Natural killer cell treated with Interleukin-12 subunit alpha and Interleukin-12 subunit beta and Interleukin-15 and Interleukin-18, amount 100 ng/mL, for 72 hours (primary cell): ENCODE measurements at regions not wholly inside any gene's neighbourhood (a gene's known extent, or its start where the extent isn't known, plus 50 kb on each side); places are given as distances from the start of the nearest gene placed in this dataset.
"Not testable (repeated sequence)": the region's sequence is repeated elsewhere in the genome, so short reads cannot be mapped to it uniquely, and the experiment has no call there.

Source experiments
- ATAC-seq, 2 donors: fragments of 150-1000 bp; cut with Tn5 transposase in 1 of 2; sonication (Bioruptor Pico), chemical (Tn5 transposase) in 1 of 2; 2 replicates each; pipeline ENCODE4 v1.10.0; 2021
- DNase-seq: peaks from one replicate; pipeline ENCODE4 v3.0.0; 2022; ENCODE audit warnings: low spot score
- H3K27ac Mint-ChIP-seq, 2 donors: 1 replicate in 1 of 2; 2 replicates in 1 of 2; pipeline ENCODE4 v1.8.0; 2022; ENCODE audit warnings: mixed read lengths in 2 of 2, mild to moderate bottlenecking in 1 of 2, moderate library complexity in 1 of 2
- H3K27me3 Mint-ChIP-seq, 2 donors: 1 replicate in 1 of 2; 2 replicates in 1 of 2; pipeline ENCODE4 v1.8.0; 2022; ENCODE audit warnings: mixed read lengths in 2 of 2
- H3K36me3 Mint-ChIP-seq: one replicate; pipeline ENCODE4 v1.8.0; 2022; ENCODE audit warnings: mixed read lengths
- H3K4me1 Mint-ChIP-seq, 2 donors: 1 replicate in 1 of 2; 2 replicates in 1 of 2; pipeline ENCODE4 v1.8.0; 2022; ENCODE audit warnings: low read depth in 2 of 2, mixed read lengths in 2 of 2, mild to moderate bottlenecking in 1 of 2
- H3K4me3 Mint-ChIP-seq: one replicate; pipeline ENCODE4 v1.8.0; 2022; ENCODE audit warnings: mixed read lengths
- H3K9me3 Mint-ChIP-seq: 2 replicates; pipeline ENCODE4 v1.8.0; 2022; ENCODE audit warnings: mixed read lengths

GRCh38 chr6:115617031-115617430, 443.7 kb downstream of the FRK start:
- no peak overlapping the region for H3K4me3 Mint-ChIP-seq
- H3K4me1 Mint-ChIP-seq: no peaks in the 10 kb centered on the region
- peaks cover 11% of the 10 kb centered on the region for H3K9me3 Mint-ChIP-seq
- no peak for DNase-seq
- no peaks in the 10 kb centered on the region for H3K27me3 Mint-ChIP-seq
- no peaks in the 10 kb centered on the region for H3K36me3 Mint-ChIP-seq
- ATAC-seq: no peak
- no peak overlapping the region for H3K27ac Mint-ChIP-seq

GRCh38 chr6:115613488-115613887, 447.2 kb downstream of the FRK start:
- peaks cover 23% of the 10 kb centered on the region for H3K9me3 Mint-ChIP-seq
- H3K27me3 Mint-ChIP-seq: no peaks in the 10 kb centered on the region
- H3K36me3 Mint-ChIP-seq: no peaks in the 10 kb centered on the region
- ATAC-seq: no peak
- H3K4me1 Mint-ChIP-seq: no peaks in the 10 kb centered on the region
- no peak for DNase-seq
- H3K27ac Mint-ChIP-seq: no peak overlapping the region
- H3K4me3 Mint-ChIP-seq: no peak overlapping the region

GRCh38 chr6:115612796-115613479, 447.8 kb downstream of the FRK start:
- Mint-ChIP-seq H3K27me3 (no peaks in the 10 kb centered on the region), H3K9me3 (peaks cover 23% of the 10 kb centered on the region), H3K4me1 (no peaks in the 10 kb centered on the region), H3K4me3 (no peak overlapping the region), H3K27ac (no peak overlapping the region), H3K36me3 (no peaks in the 10 kb centered on the region)
- DNase-seq (no peak), ATAC-seq (no peak)

GRCh38 chr6:115612216-115612615, 448.5 kb downstream of the FRK start:
- DNase-seq: no peak
- H3K36me3 Mint-ChIP-seq: no peaks in the 10 kb centered on the region
- no peak overlapping the region for H3K27ac Mint-ChIP-seq
- no peaks in the 10 kb centered on the region for H3K4me1 Mint-ChIP-seq
- no peaks in the 10 kb centered on the region for H3K27me3 Mint-ChIP-seq
- H3K4me3 Mint-ChIP-seq: no peak overlapping the region
- ATAC-seq: no peak
- H3K9me3 Mint-ChIP-seq: peaks cover 20% of the 10 kb centered on the region

- Mint-ChIP-seq H3K4me3 (no peak overlapping the region), H3K4me1 (no peaks in the 10 kb centered on the region), H3K27me3 (no peaks in the 10 kb centered on the region), H3K9me3 (peaks cover 16% of the 10 kb centered on the region), H3K36me3 (no peaks in the 10 kb centered on the region), H3K27ac (no peak overlapping the region)
- no peak for DNase-seq
- no peak for ATAC-seq
These were observed 450.0 kb downstream of the FRK start for GRCh38 chr6:115610696-115611095.

GRCh38 chr6:115609111-115609510, 451.6 kb downstream of the FRK start:
- H3K27me3 Mint-ChIP-seq: no peaks in the 10 kb centered on the region
- no peak for ATAC-seq

GRCh38 chr6:115602466-115602865, 458.2 kb downstream of the FRK start:
- H3K36me3 Mint-ChIP-seq: no peaks in the 10 kb centered on the region
- no peak overlapping the region for H3K4me3 Mint-ChIP-seq
- H3K27me3 Mint-ChIP-seq: no peaks in the 10 kb centered on the region
- ATAC-seq (no peak), DNase-seq (no peak)
- no peak overlapping the region for H3K27ac Mint-ChIP-seq
- no peaks in the 10 kb centered on the region for H3K4me1 Mint-ChIP-seq
- H3K9me3 Mint-ChIP-seq: peaks cover 15% of the 10 kb centered on the region

More at GRCh38 chr6:115609111-115609510, 451.6 kb downstream of the FRK start:
- DNase-seq: no peak
- no peaks in the 10 kb centered on the region for H3K4me1 Mint-ChIP-seq
- H3K9me3 Mint-ChIP-seq: peaks cover 16% of the 10 kb centered on the region
- H3K4me3 Mint-ChIP-seq: no peak overlapping the region
- no peaks in the 10 kb centered on the region for H3K36me3 Mint-ChIP-seq
- no peak overlapping the region for H3K27ac Mint-ChIP-seq

GRCh38 chr6:115601509-115601908, 459.2 kb downstream of the FRK start:
- Mint-ChIP-seq H3K27me3 (no peaks in the 10 kb centered on the region), H3K9me3 (peaks cover 15% of the 10 kb centered on the region), H3K4me3 (no peak overlapping the region), H3K27ac (no peak overlapping the region), H3K36me3 (no peaks in the 10 kb centered on the region), H3K4me1 (no peaks in the 10 kb centered on the region)
- ATAC-seq: no peak
- no peak for DNase-seq

- H3K27ac Mint-ChIP-seq: no peak overlapping the region
- ATAC-seq (no peak), DNase-seq (no peak)
- no peak overlapping the region for H3K4me3 Mint-ChIP-seq
- H3K9me3 Mint-ChIP-seq: peaks cover 15% of the 10 kb centered on the region
- no peaks in the 10 kb centered on the region for H3K36me3 Mint-ChIP-seq
- no peaks in the 10 kb centered on the region for H3K4me1 Mint-ChIP-seq
- no peaks in the 10 kb centered on the region for H3K27me3 Mint-ChIP-seq
These were observed 459.6 kb downstream of the FRK start for GRCh38 chr6:115601064-115601463.

GRCh38 chr6:115594891-115595290, 465.8 kb downstream of the FRK start:
- peaks cover 18% of the 10 kb centered on the region for H3K9me3 Mint-ChIP-seq
- no peaks in the 10 kb centered on the region for H3K36me3 Mint-ChIP-seq
- H3K4me3 Mint-ChIP-seq: no peak overlapping the region
- ATAC-seq: no peak
- H3K27me3 Mint-ChIP-seq: no peaks in the 10 kb centered on the region
- no peaks in the 10 kb centered on the region for H3K4me1 Mint-ChIP-seq
- H3K27ac Mint-ChIP-seq: no peak overlapping the region
- no peak for DNase-seq

- Mint-ChIP-seq H3K4me3 (no peak overlapping the region), H3K27me3 (no peaks in the 10 kb centered on the region), H3K36me3 (no peaks in the 10 kb centered on the region), H3K9me3 (peaks cover 16% of the 10 kb centered on the region), H3K27ac (no peak overlapping the region), H3K4me1 (no peaks in the 10 kb centered on the region)
- ATAC-seq (no peak), DNase-seq (no peak)
These were observed 468.7 kb downstream of the FRK start for GRCh38 chr6:115592025-115592424.

- not testable (repeated sequence) for H3K36me3 Mint-ChIP-seq
These were observed 471.6 kb downstream of the FRK start for GRCh38 chr6:115589072-115589471.

GRCh38 chr6:115583290-115583689, 477.4 kb downstream of the FRK start:
- Mint-ChIP-seq H3K9me3 (peaks cover 20% of the 10 kb centered on the region), H3K27me3 (no peaks in the 10 kb centered on the region), H3K27ac (no peak overlapping the region), H3K4me1 (no peaks in the 10 kb centered on the region), H3K4me3 (no peak overlapping the region), H3K36me3 (no peaks in the 10 kb centered on the region)
- no peak for ATAC-seq
- DNase-seq: no peak

More at GRCh38 chr6:115589072-115589471, 471.6 kb downstream of the FRK start:
- H3K4me1 Mint-ChIP-seq, H3K27ac Mint-ChIP-seq, H3K4me3 Mint-ChIP-seq, DNase-seq, ATAC-seq, H3K27me3 Mint-ChIP-seq: not testable (repeated sequence)
- peaks cover 25% of the 10 kb centered on the region for H3K9me3 Mint-ChIP-seq

GRCh38 chr6:115582386-115582785, 478.3 kb downstream of the FRK start:
- DNase-seq (no peak), ATAC-seq (no peak)
- no peak overlapping the region for H3K4me3 Mint-ChIP-seq
- H3K27me3 Mint-ChIP-seq: no peaks in the 10 kb centered on the region
- H3K36me3 Mint-ChIP-seq: no peaks in the 10 kb centered on the region
- no peak overlapping the region for H3K27ac Mint-ChIP-seq
- peaks cover 22% of the 10 kb centered on the region for H3K9me3 Mint-ChIP-seq
- H3K4me1 Mint-ChIP-seq: no peaks in the 10 kb centered on the region

- peaks cover 14% of the 10 kb centered on the region for H3K9me3 Mint-ChIP-seq
- H3K4me1 Mint-ChIP-seq, H3K36me3 Mint-ChIP-seq, H3K27ac Mint-ChIP-seq, DNase-seq, H3K4me3 Mint-ChIP-seq, H3K27me3 Mint-ChIP-seq, ATAC-seq: not testable (repeated sequence)
These were observed 481.1 kb downstream of the FRK start for GRCh38 chr6:115579565-115579964.
